ENCODE measurements at regions not wholly inside any gene's neighbourhood (a gene's known extent, or its start where the extent isn't known, plus 50 kb on each side); places are given as distances from the start of the nearest gene placed in this dataset.

GRCh38 chr2:184322615-184323014 lies 275.7 kb upstream of the ZNF804A start:
- TF ChIP-seq POLR2A (IDR thresholded peaks at IDR 0.05; ENCODE audit: low read depth, low read length) (no peak), POLR2AphosphoS5 (IDR thresholded peaks at IDR 0.05; ENCODE audit: low read depth, low read length) (no peak), TAF1 (IDR thresholded peaks at IDR 0.05; ENCODE audit: borderline replicate concordance, low read depth, low read length) (no peak)
